ENCODE measurements at regions not wholly inside any gene's neighbourhood (a gene's known extent, or its start where the extent isn't known, plus 50 kb on each side); places are given as distances from the start of the nearest gene placed in this dataset.

- TF ChIP-seq, protein P1, sequence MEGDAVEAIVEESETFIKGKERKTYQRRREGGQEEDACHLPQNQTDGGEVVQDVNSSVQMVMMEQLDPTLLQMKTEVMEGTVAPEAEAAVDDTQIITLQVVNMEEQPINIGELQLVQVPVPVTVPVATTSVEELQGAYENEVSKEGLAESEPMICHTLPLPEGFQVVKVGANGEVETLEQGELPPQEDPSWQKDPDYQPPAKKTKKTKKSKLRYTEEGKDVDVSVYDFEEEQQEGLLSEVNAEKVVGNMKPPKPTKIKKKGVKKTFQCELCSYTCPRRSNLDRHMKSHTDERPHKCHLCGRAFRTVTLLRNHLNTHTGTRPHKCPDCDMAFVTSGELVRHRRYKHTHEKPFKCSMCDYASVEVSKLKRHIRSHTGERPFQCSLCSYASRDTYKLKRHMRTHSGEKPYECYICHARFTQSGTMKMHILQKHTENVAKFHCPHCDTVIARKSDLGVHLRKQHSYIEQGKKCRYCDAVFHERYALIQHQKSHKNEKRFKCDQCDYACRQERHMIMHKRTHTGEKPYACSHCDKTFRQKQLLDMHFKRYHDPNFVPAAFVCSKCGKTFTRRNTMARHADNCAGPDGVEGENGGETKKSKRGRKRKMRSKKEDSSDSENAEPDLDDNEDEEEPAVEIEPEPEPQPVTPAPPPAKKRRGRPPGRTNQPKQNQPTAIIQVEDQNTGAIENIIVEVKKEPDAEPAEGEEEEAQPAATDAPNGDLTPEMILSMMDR (IDR thresholded peaks at IDR 0.05): no peak
- no peak for TF ChIP-seq POLR2A (IDR thresholded peaks at IDR 0.05)
Observed at GRCh38 chr10:108616559-108617285, 1306.6 kb downstream of the XPNPEP1 start.

All from uterus (tissue), 2 donors.